IgD-negative memory B cell (primary cell): ENCODE measurements at regions not wholly inside any gene's neighbourhood (a gene's known extent, or its start where the extent isn't known, plus 50 kb on each side); places are given as distances from the start of the nearest gene placed in this dataset.

ENCODE experiments used
- H3K27ac Mint-ChIP-seq, 3 donors: one replicate each; pipeline ENCODE4 v1.8.0; 2020 to 2022; ENCODE audit warnings: mild to moderate bottlenecking in 3 of 3, mixed read lengths in 3 of 3, moderate library complexity in 1 of 3
- H3K27me3 Mint-ChIP-seq: one replicate; pipeline ENCODE4 v1.8.0; 2021; ENCODE audit warnings: mixed read lengths
- H3K36me3 Mint-ChIP-seq: one replicate; pipeline ENCODE4 v1.8.0; 2020; ENCODE audit warnings: mild to moderate bottlenecking, mixed read lengths
- H3K4me1 Mint-ChIP-seq, 3 donors: one replicate each; pipeline ENCODE4 v1.8.0; 2020 to 2022; ENCODE audit warnings: mixed read lengths in 3 of 3, mild to moderate bottlenecking in 1 of 3
- H3K4me3 Mint-ChIP-seq, 4 donors: one replicate each; pipeline ENCODE4 v1.8.0; 2020 to 2022; ENCODE audit warnings: mild to moderate bottlenecking in 4 of 4, mixed read lengths in 4 of 4, moderate library complexity in 3 of 4
- H3K9me3 Mint-ChIP-seq, 3 donors: one replicate each; pipeline ENCODE4 v1.8.0; 2020 to 2021; ENCODE audit warnings: mixed read lengths in 3 of 3, mild to moderate bottlenecking in 1 of 3

GRCh38 chr6:150314230-150315188 is 54.3 kb upstream of the IYD start:
- Mint-ChIP-seq H3K27me3 (peaks cover 9% of the 10 kb centered on the region), H3K27ac (no peak overlapping the region), H3K9me3 (no peaks in the 10 kb centered on the region), H3K36me3 (no peaks in the 10 kb centered on the region), H3K4me3 (no peak overlapping the region), H3K4me1 (peaks cover 0 to 2% (median 0%) of the 10 kb centered on the region in 3 donors)

GRCh38 chr6:150315626-150316025 is 53.2 kb upstream of the IYD start:
- Mint-ChIP-seq H3K27ac (no peak overlapping the region), H3K27me3 (peaks cover 9% of the 10 kb centered on the region), H3K9me3 (no peaks in the 10 kb centered on the region), H3K4me3 (no peak overlapping the region), H3K36me3 (no peaks in the 10 kb centered on the region), H3K4me1 (peaks cover 0 to 2% (median 0%) of the 10 kb centered on the region in 3 donors)

GRCh38 chr6:150316936-150317335 is 51.9 kb upstream of the IYD start:
- Mint-ChIP-seq H3K9me3 (no peaks in the 10 kb centered on the region), H3K4me3 (no peak overlapping the region), H3K27me3 (peaks cover 9% of the 10 kb centered on the region), H3K36me3 (no peaks in the 10 kb centered on the region), H3K4me1 (no peaks in the 10 kb centered on the region), H3K27ac (no peak overlapping the region)
